CD4-positive, alpha-beta T cell treated with Interleukin-21 for 1 hour (primary cell): ENCODE measurements at regions not wholly inside any gene's neighbourhood (a gene's known extent, or its start where the extent isn't known, plus 50 kb on each side); places are given as distances from the start of the nearest gene placed in this dataset.

Experiments used
- DNase-seq: peaks from one replicate; pipeline ENCODE4 v3.0.0-alpha.2; 2020

- DNase-seq: no peak
These were observed 192.9 kb downstream of the HAUS1 start for GRCh38 chr18:46297124-46297523.

- no peak for DNase-seq
These were observed 193.4 kb downstream of the HAUS1 start for GRCh38 chr18:46297621-46298020.

GRCh38 chr18:46298511-46298910 lies 194.3 kb downstream of the HAUS1 start:
- no peak for DNase-seq

GRCh38 chr18:46299465-46300008 lies 195.4 kb downstream of the HAUS1 start:
- no peak for DNase-seq

- DNase-seq: no peak
These were observed 196.9 kb downstream of the HAUS1 start for GRCh38 chr18:46301081-46301480.

- no peak for DNase-seq
These were observed 197.4 kb downstream of the HAUS1 start for GRCh38 chr18:46301571-46301970.

- DNase-seq: no peak
These were observed 198.6 kb downstream of the HAUS1 start for GRCh38 chr18:46302528-46303485.

GRCh38 chr18:46310258-46310657 lies 206.1 kb downstream of the HAUS1 start:
- no peak for DNase-seq

- no peak for DNase-seq
These were observed 206.6 kb downstream of the HAUS1 start for GRCh38 chr18:46310675-46311345.

- DNase-seq: no peak
These were observed 207.3 kb downstream of the HAUS1 start for GRCh38 chr18:46311491-46311890.

- no peak for DNase-seq
These were observed 208.0 kb downstream of the HAUS1 start for GRCh38 chr18:46312221-46312620.

GRCh38 chr18:46313521-46313920 lies 209.3 kb downstream of the HAUS1 start:
- DNase-seq: no peak

GRCh38 chr18:46314011-46314410 lies 209.8 kb downstream of the HAUS1 start:
- DNase-seq: no peak

GRCh38 chr18:46315161-46315560 lies 211.0 kb downstream of the HAUS1 start:
- DNase-seq: no peak

GRCh38 chr18:46318356-46318755 lies 214.2 kb downstream of the HAUS1 start:
- DNase-seq: no peak

GRCh38 chr18:46319783-46320182 lies 215.6 kb downstream of the HAUS1 start:
- DNase-seq: no peak

GRCh38 chr18:46320297-46320696 lies 216.1 kb downstream of the HAUS1 start:
- DNase-seq: no peak

- DNase-seq: no peak
These were observed 216.9 kb downstream of the HAUS1 start for GRCh38 chr18:46320928-46321711.

- no peak for DNase-seq
These were observed 217.8 kb downstream of the HAUS1 start for GRCh38 chr18:46321955-46322354.

GRCh38 chr18:46322411-46322891 lies 218.3 kb downstream of the HAUS1 start:
- DNase-seq: no peak

GRCh38 chr18:46322941-46323340 lies 218.8 kb downstream of the HAUS1 start:
- DNase-seq: no peak

GRCh38 chr18:46324087-46324955 lies 220.1 kb downstream of the HAUS1 start:
- no peak for DNase-seq
